Left ventricle myocardium inferior (tissue), 1 donor: ENCODE measurements at regions not wholly inside any gene's neighbourhood (a gene's known extent, or its start where the extent isn't known, plus 50 kb on each side); places are given as distances from the start of the nearest gene placed in this dataset.

Source experiments
- DNase-seq: peaks from one replicate; pipeline ENCODE4 v3.0.0-alpha.2; 2020
- H3K27ac ChIP-seq: fragments of 200-600 bp; replicated peaks from 2 replicates; pipeline ENCODE4 v1.8.0; 2021
- H3K27me3 ChIP-seq: fragments of 200-600 bp; 2 replicates; pipeline ENCODE4 v1.8.0; 2021; ENCODE audit warnings: low read depth
- H3K36me3 ChIP-seq: fragments of 200-600 bp; 2 replicates; pipeline ENCODE4 v1.8.0; 2021
- H3K4me1 ChIP-seq: fragments of 200-600 bp; 2 replicates; pipeline ENCODE4 v1.8.0; 2021
- H3K4me3 ChIP-seq: fragments of 200-600 bp; 2 replicates; pipeline ENCODE4 v1.8.0; 2021; ENCODE audit warnings: mild to moderate bottlenecking, moderate library complexity
- H3K9me3 ChIP-seq: fragments of 200-600 bp; replicated peaks from 2 replicates; pipeline ENCODE4 v1.8.0; 2021
- CTCF ChIP-seq: fragments of 200-600 bp; IDR thresholded peaks from 2 replicates; pipeline ENCODE4 v1.8.0; 2021; ENCODE audit warnings: antibody characterized with exemption, mild to moderate bottlenecking, borderline replicate concordance
- intact Hi-C: fragments of 100-400 bp; cut with micrococcal nuclease; formaldehyde crosslinking; loops from one replicate; pipeline ENCODE4 v1.11.0; 2022
- donor health status: DM: no; HTN: yes; CAD: no; lungs with severe emphysema.

DNA sequence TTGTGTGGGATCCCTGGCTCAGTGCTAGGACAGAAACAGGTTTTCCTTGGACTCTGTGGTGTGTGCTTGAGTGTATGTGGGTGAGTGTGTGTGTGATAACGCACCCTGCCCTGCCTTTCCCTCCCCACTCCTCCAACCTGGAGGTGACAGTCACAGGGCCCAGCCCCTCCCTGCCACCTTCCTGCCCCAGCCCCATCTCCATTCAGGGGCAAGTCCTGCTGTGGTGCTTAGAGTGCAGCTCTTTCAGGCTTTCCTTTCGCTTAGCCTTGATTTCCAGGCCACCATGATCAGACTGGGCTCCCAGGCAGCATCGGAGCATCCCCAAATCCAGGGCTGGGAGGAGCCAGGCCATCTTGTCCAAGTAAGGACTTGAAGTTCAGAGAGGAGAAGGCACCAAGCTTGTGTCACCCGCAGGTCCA, 185.2 kb downstream of the ZFP36L2 start:
- no peak overlapping the region for H3K27ac ChIP-seq

GRCh38 chr2:43040084-43040854, 186.1 kb downstream of the ZFP36L2 start:
- H3K36me3 ChIP-seq, result no peaks in the 10 kb centered on the region
- DNase-seq, result no peak

More for the DNA sequence above, 185.2 kb downstream of the ZFP36L2 start:
- intact Hi-C loops, result no loop called here
- Histone ChIP-seq H3K9me3 (no peaks in the 10 kb centered on the region), H3K4me3 (no peak overlapping the region), H3K27me3 (no peaks in the 10 kb centered on the region), H3K4me1 (peaks cover 15% of the 10 kb centered on the region), H3K36me3 (no peaks in the 10 kb centered on the region)
- TF ChIP-seq CTCF, result no peak
- DNase-seq, result no peak

GRCh38 chr2:43039376-43040080, 186.9 kb downstream of the ZFP36L2 start:
- no peaks in the 10 kb centered on the region for H3K9me3 ChIP-seq
- no peak overlapping the region for H3K27ac ChIP-seq
- no peak overlapping the region for H3K4me3 ChIP-seq
- no peak for TF ChIP-seq CTCF
- DNase-seq, result no peak
- H3K4me1 ChIP-seq, result peaks cover 8% of the 10 kb centered on the region
- no peaks in the 10 kb centered on the region for H3K27me3 ChIP-seq
- H3K36me3 ChIP-seq, result no peaks in the 10 kb centered on the region
- intact Hi-C loops, result no loop called here

More at GRCh38 chr2:43040084-43040854, 186.1 kb downstream of the ZFP36L2 start:
- no peaks in the 10 kb centered on the region for H3K9me3 ChIP-seq
- H3K27me3 ChIP-seq, result no peaks in the 10 kb centered on the region
- intact Hi-C loops, result no loop called here
- peaks cover 9% of the 10 kb centered on the region for H3K4me1 ChIP-seq
- H3K27ac ChIP-seq, result no peak overlapping the region
- no peak overlapping the region for H3K4me3 ChIP-seq
- no peak for TF ChIP-seq CTCF

GRCh38 chr2:43038696-43039094, 187.7 kb downstream of the ZFP36L2 start:
- no peaks in the 10 kb centered on the region for H3K27me3 ChIP-seq
- H3K36me3 ChIP-seq, result no peaks in the 10 kb centered on the region
- TF ChIP-seq CTCF, result no peak
- H3K27ac ChIP-seq, result peak overlapping the region; percentile 38
- no peak for DNase-seq
- no peaks in the 10 kb centered on the region for H3K4me1 ChIP-seq
- no peaks in the 10 kb centered on the region for H3K9me3 ChIP-seq
- H3K4me3 ChIP-seq, result no peak overlapping the region
- intact Hi-C loops, result no loop called here

DNA sequence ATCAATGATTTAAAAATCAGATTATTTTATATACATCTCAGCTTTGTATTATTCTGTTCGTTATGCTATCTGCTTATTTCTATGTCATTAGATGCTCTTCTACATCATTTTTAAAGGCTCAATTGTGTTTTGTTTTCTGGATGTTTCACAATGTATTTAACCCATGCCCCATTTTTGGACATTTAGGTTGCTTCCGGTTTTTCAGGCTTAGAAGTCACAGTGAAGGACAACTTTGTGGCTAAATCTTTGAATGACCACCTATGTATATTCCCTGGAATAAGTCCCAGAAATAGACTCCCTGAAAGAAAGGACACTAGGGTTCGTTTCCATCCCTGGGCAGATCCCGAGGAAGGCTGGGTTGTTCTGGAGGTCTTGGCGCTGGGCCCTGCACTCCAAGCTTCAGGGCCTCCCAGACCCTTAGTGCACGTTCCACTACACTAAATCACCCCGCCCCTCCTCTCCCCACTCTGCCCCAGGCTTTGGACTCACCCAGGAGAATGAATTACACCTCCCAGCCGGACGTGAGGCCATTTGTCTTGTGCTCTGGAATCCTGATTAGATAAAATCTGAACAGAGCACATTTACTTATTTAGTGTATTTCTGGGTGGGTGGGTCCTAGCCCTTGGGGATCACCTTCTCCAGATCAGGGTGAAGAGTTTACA, 188.2 kb downstream of the ZFP36L2 start:
- H3K36me3 ChIP-seq, result no peaks in the 10 kb centered on the region
- no peak for TF ChIP-seq CTCF
- intact Hi-C loops, result no loop called here
- DNase-seq, result no peak
- H3K27ac ChIP-seq, result peak overlapping the region; percentile 38
- no peaks in the 10 kb centered on the region for H3K27me3 ChIP-seq
- peaks cover under 1% of the 10 kb centered on the region for H3K4me1 ChIP-seq
- no peaks in the 10 kb centered on the region for H3K9me3 ChIP-seq
- no peak overlapping the region for H3K4me3 ChIP-seq
